GM12878 (cell line): ENCODE measurements at regions not wholly inside any gene's neighbourhood (a gene's known extent, or its start where the extent isn't known, plus 50 kb on each side); places are given as distances from the start of the nearest gene placed in this dataset.

Experiments
- ATAC-seq: fragments of 200-7000 bp; cut with Tn5 transposase; 3 replicates; pipeline ENCODE4 v1.9.1; 2020; ENCODE audit warnings: mild to moderate bottlenecking, moderate library complexity
- BruUV-seq: library from RNA; stranded (reverse); fragments of 400-500 nt; replicated peaks from 2 replicates; lab custom pipeline; 2021; lab: Mats Ljungman, UMichigan
- CTCF ChIA-PET: fragments of 300-600 bp; sonication (Branson Sonifier 250); formaldehyde crosslinking; extraction: SDS; loops from one replicate; lab custom pipeline; 2021; ENCODE audit warnings: inconsistent platforms; lab: Yijun Ruan, JAX
- POLR2A ChIA-PET: fragments of 350-600 bp; formaldehyde crosslinking; extraction: SDS; loops from one replicate; lab custom pipeline; 2021; ENCODE audit warnings: inconsistent platforms; lab: Charles Lee
- RAD21 ChIA-PET: fragments of 300-600 bp; sonication (Branson Sonifier 250); formaldehyde crosslinking; loops from one replicate; lab custom pipeline; 2023; ENCODE audit warnings: antibody characterized with exemption; ENCODE audit not compliant: unreplicated experiment; lab: Charles Lee
- SMC1A ChIA-PET: fragments of 300-600 bp; sonication (Branson Sonifier 250); formaldehyde crosslinking; loops from one replicate; lab custom pipeline; 2023; ENCODE audit not compliant: unreplicated experiment, uncharacterized antibody; lab: Charles Lee
- DNase-seq: peaks from one replicate; pipeline ENCODE4 v3.0.0-alpha.2; 2011; ENCODE audit warnings: low read depth, low spot score
- FAIRE-seq: peaks from 3 replicates; lab custom pipeline; 2011; peaks lifted over from hg19 to GRCh38; lab: Jason Lieb, UNC
- H2AFZ ChIP-seq: 2 replicates; pipeline ENCODE4 v1.6.0; 2011; ENCODE audit warnings: low read depth, low read length, control low read depth; ENCODE audit not compliant: control insufficient read depth
- H3K27ac ChIP-seq: 2 replicates; pipeline ENCODE4 v1.5.1; 2011; ENCODE audit warnings: control low read depth; ENCODE audit not compliant: control insufficient read depth, insufficient read depth
- H3K27me3 ChIP-seq, 2 experiments: replicated peaks in 1 of 2; 2 replicates each; pipeline versions ENCODE4 v1.6.0 to v1.6.1; 2011; ENCODE audit warnings: low read length in 1 of 2; ENCODE audit not compliant: control insufficient read depth in 2 of 2, insufficient read depth in 2 of 2
- H3K36me3 ChIP-seq, 2 experiments: 2 replicates each; pipeline ENCODE4 v1.5.1; 2011; ENCODE audit warnings: low read length in 1 of 2; ENCODE audit not compliant: control insufficient read depth in 2 of 2, insufficient read depth in 2 of 2
- H3K4me1 ChIP-seq: 2 replicates; pipeline ENCODE4 v1.6.1; 2011; ENCODE audit warnings: mild to moderate bottlenecking, low read length, moderate library complexity, mixed read lengths; ENCODE audit not compliant: control insufficient read depth, insufficient read depth
- H3K4me2 ChIP-seq: 2 replicates; pipeline ENCODE4 v1.6.0; 2011; ENCODE audit warnings: control low read depth; ENCODE audit not compliant: control insufficient read depth, insufficient read depth
- H3K4me3 ChIP-seq: fragments of 200-600 bp; sonication (generic); 2 replicates; pipeline ENCODE4 v1.5.1; 2016
- H3K79me2 ChIP-seq: 2 replicates; pipeline ENCODE4 v1.6.0; 2011; ENCODE audit warnings: low read length; ENCODE audit not compliant: control insufficient read depth, insufficient read depth
- H3K9ac ChIP-seq: 2 replicates; pipeline ENCODE4 v1.8.0; 2011; ENCODE audit warnings: low read length, control low read depth, mixed read lengths; ENCODE audit not compliant: control insufficient read depth, insufficient read depth
- H3K9me3 ChIP-seq: replicated peaks from 3 replicates; pipeline ENCODE4 v1.5.1; 2011; ENCODE audit warnings: mild to moderate bottlenecking, low read length; ENCODE audit not compliant: control insufficient read depth, insufficient read depth
- H4K20me1 ChIP-seq: 2 replicates; pipeline ENCODE4 v1.6.0; 2011; ENCODE audit not compliant: control insufficient read depth, insufficient read depth
- E2F4 ChIP-seq: IDR thresholded peaks from 2 replicates; pipeline ENCODE4 v1.6.1; 2012; ENCODE audit warnings: low read depth, low read length, improper control_type of control experiment
- IKZF2 ChIP-seq, 2 experiments: fragments of 450-650 bp; IDR thresholded peaks; 2 replicates each; pipeline ENCODE4 v1.6.1; 2017; ENCODE audit warnings: mild to moderate bottlenecking in 2 of 2, moderate library complexity in 2 of 2
- MEF2A ChIP-seq: IDR thresholded peaks from 2 replicates; pipeline ENCODE4 v1.6.1; 2011; ENCODE audit warnings: low read depth, mild to moderate bottlenecking, low read length, moderate library complexity; ENCODE audit not compliant: insufficient read depth
- NFXL1 ChIP-seq: fragments of 450-650 bp; IDR thresholded peaks from 2 replicates; pipeline ENCODE4 v1.6.1; 2017; ENCODE audit warnings: antibody characterized with exemption, mild to moderate bottlenecking, borderline replicate concordance
- POLR2AphosphoS2 ChIP-seq: IDR thresholded peaks from 2 replicates; pipeline ENCODE4 v1.6.1; 2011; ENCODE audit warnings: low read depth, mild to moderate bottlenecking, low read length, improper control_type of control experiment, moderate library complexity
- STAT1 ChIP-seq: fragments of 450-650 bp; conservative IDR thresholded peaks from 2 replicates; pipeline ENCODE4 v1.6.1; 2014; ENCODE audit warnings: antibody characterized with exemption, mild to moderate bottlenecking
- TBL1XR1 ChIP-seq: IDR thresholded peaks from 2 replicates; pipeline ENCODE4 v1.6.1; 2012; ENCODE audit warnings: low read depth, low read length, improper control_type of control experiment
- YY1 ChIP-seq: IDR thresholded peaks from 2 replicates; pipeline ENCODE4 v1.6.1; 2011; ENCODE audit warnings: low read depth, mild to moderate bottlenecking, low read length
- ZNF274 ChIP-seq: IDR thresholded peaks from one replicate; pipeline ENCODE4 v1.8.0; 2011; ENCODE audit not compliant: insufficient read length, insufficient read depth
- WGBS: methylation state at CpG from one replicate; pipeline ENCODE4 v1.1.6; 2016; ENCODE audit warnings: low lambda C conversion rate; ENCODE audit not compliant: insufficient replicate concordance, insufficient coverage; ENCODE audit errors: missing lambda C conversion rate; 5-methylcytosine and 5-hydroxymethylcytosine counted together
- in situ Hi-C: fragments of 300-500 bp; cut with MboI; formaldehyde crosslinking; loops from 9 replicates; pipeline ENCODE4 v1.14.3; 2018; ENCODE audit warnings: mixed read lengths
- intact Hi-C: fragments of 100-400 bp; cut with micrococcal nuclease; formaldehyde crosslinking; loops from one replicate; pipeline ENCODE4 v1.14.2; 2022; ENCODE audit not compliant: unreplicated experiment
- TF ChIP-seq, protein P1 (sequence below): IDR thresholded peaks from 2 replicates; pipeline ENCODE4 v1.6.1; 2012; ENCODE audit warnings: low read depth, low read length, improper control_type of control experiment
- TF ChIP-seq, protein P2 (sequence below): fragments of 450-650 bp; IDR thresholded peaks from 2 replicates; pipeline ENCODE4 v1.6.1; 2018; ENCODE audit warnings: borderline replicate concordance, mild to moderate bottlenecking; ENCODE audit not compliant: partially characterized antibody
- TF ChIP-seq, protein P3 (sequence below): fragments of 450-650 bp; IDR thresholded peaks from 2 replicates; pipeline ENCODE4 v1.6.1; 2017; ENCODE audit warnings: mild to moderate bottlenecking, low read depth, inconsistent platforms; ENCODE audit not compliant: poor library complexity, severe bottlenecking
- TF ChIP-seq, protein P4 (sequence below): IDR thresholded peaks from 2 replicates; pipeline ENCODE4 v1.6.1; 2012; ENCODE audit warnings: low read length, inconsistent platforms

GRCh38 chr1:99370476-99370875, 106.2 kb downstream of the PLPPR4 start:
- CTCF ChIA-PET = no interaction called here
- BruUV-seq = no TSS peak
- 0% methylated on average over 1 of the region's 1 CpG for WGBS
- Histone ChIP-seq H3K79me2 (no peaks in the 10 kb centered on the region), H4K20me1 (no peaks in the 10 kb centered on the region), H2AFZ (no peak overlapping the region)
- ATAC-seq = no peak
- TF ChIP-seq ZNF274 (no peak), YY1 (no peak), POLR2AphosphoS2 (no peak), E2F4 (no peak), NFXL1 (no peak), IKZF2 (IDR thresholded peaks at IDR 0.05) (no peak), TBL1XR1 (no peak), MEF2A (no peak), STAT1 (no peak)
- TF ChIP-seq, protein P1, sequence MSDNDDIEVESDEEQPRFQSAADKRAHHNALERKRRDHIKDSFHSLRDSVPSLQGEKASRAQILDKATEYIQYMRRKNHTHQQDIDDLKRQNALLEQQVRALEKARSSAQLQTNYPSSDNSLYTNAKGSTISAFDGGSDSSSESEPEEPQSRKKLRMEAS = no peak
- TF ChIP-seq, protein P2, sequence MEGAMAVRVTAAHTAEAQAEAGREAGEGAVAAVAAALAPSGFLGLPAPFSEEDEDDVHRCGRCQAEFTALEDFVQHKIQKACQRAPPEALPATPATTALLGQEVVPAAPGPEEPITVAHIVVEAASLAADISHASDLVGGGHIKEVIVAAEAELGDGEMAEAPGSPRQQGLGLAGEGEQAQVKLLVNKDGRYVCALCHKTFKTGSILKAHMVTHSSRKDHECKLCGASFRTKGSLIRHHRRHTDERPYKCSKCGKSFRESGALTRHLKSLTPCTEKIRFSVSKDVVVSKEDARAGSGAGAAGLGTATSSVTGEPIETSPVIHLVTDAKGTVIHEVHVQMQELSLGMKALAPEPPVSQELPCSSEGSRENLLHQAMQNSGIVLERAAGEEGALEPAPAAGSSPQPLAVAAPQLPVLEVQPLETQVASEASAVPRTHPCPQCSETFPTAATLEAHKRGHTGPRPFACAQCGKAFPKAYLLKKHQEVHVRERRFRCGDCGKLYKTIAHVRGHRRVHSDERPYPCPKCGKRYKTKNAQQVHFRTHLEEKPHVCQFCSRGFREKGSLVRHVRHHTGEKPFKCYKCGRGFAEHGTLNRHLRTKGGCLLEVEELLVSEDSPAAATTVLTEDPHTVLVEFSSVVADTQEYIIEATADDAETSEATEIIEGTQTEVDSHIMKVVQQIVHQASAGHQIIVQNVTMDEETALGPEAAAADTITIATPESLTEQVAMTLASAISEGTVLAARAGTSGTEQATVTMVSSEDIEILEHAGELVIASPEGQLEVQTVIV = no peak
- TF ChIP-seq, protein P3, sequence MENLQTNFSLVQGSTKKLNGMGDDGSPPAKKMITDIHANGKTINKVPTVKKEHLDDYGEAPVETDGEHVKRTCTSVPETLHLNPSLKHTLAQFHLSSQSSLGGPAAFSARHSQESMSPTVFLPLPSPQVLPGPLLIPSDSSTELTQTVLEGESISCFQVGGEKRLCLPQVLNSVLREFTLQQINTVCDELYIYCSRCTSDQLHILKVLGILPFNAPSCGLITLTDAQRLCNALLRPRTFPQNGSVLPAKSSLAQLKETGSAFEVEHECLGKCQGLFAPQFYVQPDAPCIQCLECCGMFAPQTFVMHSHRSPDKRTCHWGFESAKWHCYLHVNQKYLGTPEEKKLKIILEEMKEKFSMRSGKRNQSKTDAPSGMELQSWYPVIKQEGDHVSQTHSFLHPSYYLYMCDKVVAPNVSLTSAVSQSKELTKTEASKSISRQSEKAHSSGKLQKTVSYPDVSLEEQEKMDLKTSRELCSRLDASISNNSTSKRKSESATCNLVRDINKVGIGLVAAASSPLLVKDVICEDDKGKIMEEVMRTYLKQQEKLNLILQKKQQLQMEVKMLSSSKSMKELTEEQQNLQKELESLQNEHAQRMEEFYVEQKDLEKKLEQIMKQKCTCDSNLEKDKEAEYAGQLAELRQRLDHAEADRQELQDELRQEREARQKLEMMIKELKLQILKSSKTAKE = no peak
- TF ChIP-seq, protein P4, sequence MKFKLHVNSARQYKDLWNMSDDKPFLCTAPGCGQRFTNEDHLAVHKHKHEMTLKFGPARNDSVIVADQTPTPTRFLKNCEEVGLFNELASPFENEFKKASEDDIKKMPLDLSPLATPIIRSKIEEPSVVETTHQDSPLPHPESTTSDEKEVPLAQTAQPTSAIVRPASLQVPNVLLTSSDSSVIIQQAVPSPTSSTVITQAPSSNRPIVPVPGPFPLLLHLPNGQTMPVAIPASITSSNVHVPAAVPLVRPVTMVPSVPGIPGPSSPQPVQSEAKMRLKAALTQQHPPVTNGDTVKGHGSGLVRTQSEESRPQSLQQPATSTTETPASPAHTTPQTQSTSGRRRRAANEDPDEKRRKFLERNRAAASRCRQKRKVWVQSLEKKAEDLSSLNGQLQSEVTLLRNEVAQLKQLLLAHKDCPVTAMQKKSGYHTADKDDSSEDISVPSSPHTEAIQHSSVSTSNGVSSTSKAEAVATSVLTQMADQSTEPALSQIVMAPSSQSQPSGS = no peak
- TF ChIP-seq, all 136 proteins: peak for 0
- no peaks in the 10 kb centered on the region for H3K9me3 ChIP-seq
- RAD21 ChIA-PET = no interaction called here
- H3K27ac ChIP-seq = no peak overlapping the region
- SMC1A ChIA-PET = no interaction called here
- POLR2A ChIA-PET = no interaction called here
- H3K9ac ChIP-seq = no peak overlapping the region
- intact Hi-C loops (no loop called here), in situ Hi-C loops (no loop called here)
- H3K4me1 ChIP-seq = no peaks in the 10 kb centered on the region
- no peak for DNase-seq
- no peak overlapping the region for H3K4me3 ChIP-seq
- no peak overlapping the region for H3K4me2 ChIP-seq
- no peaks in the 10 kb centered on the region for H3K27me3 ChIP-seq
- no peak for FAIRE-seq
- no peaks in the 10 kb centered on the region for H3K36me3 ChIP-seq
